HG03139 (cell line): ENCODE measurements at regions not wholly inside any gene's neighbourhood (a gene's known extent, or its start where the extent isn't known, plus 50 kb on each side); places are given as distances from the start of the nearest gene placed in this dataset.
"Not testable (repeated sequence)": the region's sequence is repeated elsewhere in the genome, so short reads cannot be mapped to it uniquely, and the experiment has no call there.

Source experiments
- ATAC-seq: cut with Tn5 transposase; IDR thresholded peaks from one replicate; pipeline ENCODE4 v1.9.1; 2021; ENCODE audit not compliant: unreplicated experiment

- no peak for ATAC-seq
Observed at GRCh38 chr1:90356991-90357390, 360.1 kb downstream of the BARHL2 start.

- no peak for ATAC-seq
Observed at GRCh38 chr1:90356101-90356500, 361.0 kb downstream of the BARHL2 start.

GRCh38 chr1:90354704-90355103 lies 359.8 kb downstream of the ZNF326 start:
- ATAC-seq: no peak

- ATAC-seq: no peak
Observed at GRCh38 chr1:90351019-90351418, 356.1 kb downstream of the ZNF326 start.

- ATAC-seq: no peak
Observed at GRCh38 chr1:90349510-90349909, 354.6 kb downstream of the ZNF326 start.

GRCh38 chr1:90348934-90349333 lies 354.0 kb downstream of the ZNF326 start:
- ATAC-seq: no peak

GRCh38 chr1:90348459-90348858 lies 353.5 kb downstream of the ZNF326 start:
- not testable (repeated sequence) for ATAC-seq

GRCh38 chr1:90347366-90347765 lies 352.5 kb downstream of the ZNF326 start:
- no peak for ATAC-seq

GRCh38 chr1:90346757-90347156 lies 351.8 kb downstream of the ZNF326 start:
- ATAC-seq: no peak

- ATAC-seq: no peak
Observed at GRCh38 chr1:90346349-90346748, 351.4 kb downstream of the ZNF326 start.

- no peak for ATAC-seq
Observed at GRCh38 chr1:90344963-90345730, 350.2 kb downstream of the ZNF326 start.

GRCh38 chr1:90341516-90341915 lies 346.6 kb downstream of the ZNF326 start:
- ATAC-seq: no peak

- ATAC-seq: no peak
Observed at GRCh38 chr1:90340606-90341005, 345.7 kb downstream of the ZNF326 start.

GRCh38 chr1:90339811-90340210 lies 344.9 kb downstream of the ZNF326 start:
- no peak for ATAC-seq

GRCh38 chr1:90336552-90337324 lies 341.8 kb downstream of the ZNF326 start:
- ATAC-seq: no peak

GRCh38 chr1:90335558-90335957 lies 340.6 kb downstream of the ZNF326 start:
- ATAC-seq: no peak

GRCh38 chr1:90334137-90334536 lies 339.2 kb downstream of the ZNF326 start:
- no peak for ATAC-seq

GRCh38 chr1:90325168-90325567 lies 330.3 kb downstream of the ZNF326 start:
- ATAC-seq: no peak

- no peak for ATAC-seq
Observed at GRCh38 chr1:90322186-90322585, 327.3 kb downstream of the ZNF326 start.

- no peak for ATAC-seq
Observed at GRCh38 chr1:90319918-90320317, 325.0 kb downstream of the ZNF326 start.

GRCh38 chr1:90318431-90318830 lies 323.5 kb downstream of the ZNF326 start:
- no peak for ATAC-seq

- ATAC-seq: no peak
Observed at GRCh38 chr1:90317628-90318027, 322.7 kb downstream of the ZNF326 start.
